ENCODE measurements at regions not wholly inside any gene's neighbourhood (a gene's known extent, or its start where the extent isn't known, plus 50 kb on each side); places are given as distances from the start of the nearest gene placed in this dataset.
A peak's percentile ranks its signal among the peaks of the same experiment; 100 is the strongest.
"Not testable (repeated sequence)": the region's sequence is repeated elsewhere in the genome, so short reads cannot be mapped to it uniquely, and the experiment has no call there.

DNA sequence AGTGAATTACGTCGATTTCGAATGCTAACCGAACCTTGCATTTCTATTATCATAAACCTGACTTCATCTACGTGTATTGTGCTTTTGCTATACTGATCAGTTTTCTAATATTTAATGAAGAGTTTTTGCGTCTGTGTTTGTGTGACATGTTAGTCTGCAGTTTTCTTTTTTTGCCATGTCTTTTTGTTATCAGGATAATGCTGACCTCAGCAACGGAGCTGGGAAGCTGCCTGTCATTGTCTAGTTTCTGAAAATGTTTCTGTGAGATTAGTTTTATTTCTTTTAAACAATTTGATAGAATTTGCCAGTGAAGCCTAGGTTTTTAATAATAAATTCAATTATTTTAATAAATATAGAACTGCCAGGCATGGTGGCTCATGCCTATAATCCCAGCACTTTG, 139.3 kb downstream of the LAT start:
- not testable (repeated sequence) for DNase-seq

DNA sequence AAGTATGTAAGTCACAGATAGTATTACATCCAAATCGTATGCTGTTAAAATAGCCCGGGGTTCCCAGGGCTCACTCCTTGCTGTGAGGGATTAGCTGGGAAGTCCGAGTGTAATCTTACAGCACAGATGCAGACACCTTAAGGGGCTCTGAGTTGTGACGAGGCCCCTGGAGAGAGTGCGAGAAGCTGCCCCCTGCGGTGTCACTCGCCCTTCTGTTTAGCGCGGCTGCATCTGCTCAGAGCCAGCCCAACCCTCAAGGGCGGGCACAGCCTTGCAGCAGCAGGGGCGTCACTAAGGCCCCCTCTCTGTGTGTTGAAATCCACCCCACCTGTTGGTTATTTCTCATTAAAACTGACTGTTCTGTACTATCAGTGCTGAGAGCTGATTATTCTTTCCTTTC, 135.8 kb downstream of the LAT start:
- DNase-seq, result peak; percentile 30

DNA sequence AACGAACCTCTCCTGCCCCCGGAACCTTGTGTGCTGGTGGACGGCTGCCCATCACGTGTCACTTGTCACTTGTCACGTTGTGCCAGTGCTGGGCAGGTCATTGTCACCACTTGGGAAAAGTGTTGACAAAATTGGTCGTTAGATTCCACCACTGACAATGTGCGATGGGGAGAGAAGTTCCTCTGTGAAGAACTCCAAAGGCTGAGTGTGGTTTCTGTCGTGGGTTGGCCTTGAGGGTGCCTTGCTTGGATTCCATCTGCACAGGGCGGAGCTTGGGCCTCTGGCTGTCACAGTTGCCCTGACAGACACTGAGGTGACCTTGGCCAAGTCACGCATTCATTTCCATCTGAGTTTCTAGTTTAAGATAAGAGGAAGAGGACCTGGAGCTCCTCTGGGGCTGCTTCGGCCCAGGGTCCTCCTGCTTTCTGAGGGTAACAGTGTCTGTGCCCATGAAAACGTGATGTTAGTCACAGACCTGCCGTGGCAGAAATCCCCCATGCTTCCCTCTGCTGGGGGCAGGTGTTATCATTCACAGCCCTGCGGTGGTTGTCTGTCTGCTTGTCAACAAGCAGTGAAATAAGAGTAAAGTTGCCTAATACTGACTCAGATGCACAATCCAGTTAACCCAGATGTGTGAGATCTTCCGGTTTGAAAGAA, 133.6 kb downstream of the LAT start:
- peak; percentile 53 for DNase-seq

DNA sequence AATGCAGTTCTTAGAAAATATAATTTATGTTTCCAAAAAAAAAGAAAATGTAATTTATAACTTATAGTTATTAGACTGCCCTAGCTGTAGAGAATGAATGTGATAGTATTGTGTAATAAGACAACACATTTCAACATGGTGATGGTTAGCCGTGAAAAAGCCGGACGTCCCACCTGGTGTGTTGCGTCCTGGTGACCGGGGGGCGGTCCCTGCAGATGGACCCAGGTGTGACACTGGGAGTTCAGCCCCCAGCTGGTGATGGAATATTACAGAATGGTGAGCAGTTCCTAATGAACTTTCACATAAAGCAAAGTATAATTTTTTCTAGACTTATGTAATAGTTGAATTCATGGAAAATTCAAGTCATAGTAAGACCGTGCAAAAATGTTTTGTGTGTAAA, 132.8 kb downstream of the LAT start:
- DNase-seq, result no peak

DNA sequence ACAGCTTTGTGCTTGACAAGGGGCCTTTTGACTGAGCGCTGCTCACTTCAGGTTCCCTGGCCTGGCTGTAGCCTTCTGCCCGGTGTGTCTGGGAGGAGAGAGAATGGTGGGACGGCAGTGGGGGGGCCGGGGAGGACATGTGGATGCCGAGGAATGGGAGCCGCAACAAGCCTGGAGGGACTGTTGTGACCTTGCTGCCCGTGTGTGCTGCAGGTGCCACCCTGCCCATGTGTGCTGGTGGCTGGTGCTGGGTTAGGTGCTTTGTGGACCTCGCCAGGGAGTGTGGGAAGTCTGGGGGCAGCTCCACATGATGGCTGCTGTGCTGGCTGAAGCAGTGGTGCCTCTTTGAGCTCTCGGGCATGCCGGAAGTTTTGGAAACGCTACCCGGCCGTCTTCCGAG, 132.1 kb downstream of the LAT start:
- DNase-seq, result no peak

DNA sequence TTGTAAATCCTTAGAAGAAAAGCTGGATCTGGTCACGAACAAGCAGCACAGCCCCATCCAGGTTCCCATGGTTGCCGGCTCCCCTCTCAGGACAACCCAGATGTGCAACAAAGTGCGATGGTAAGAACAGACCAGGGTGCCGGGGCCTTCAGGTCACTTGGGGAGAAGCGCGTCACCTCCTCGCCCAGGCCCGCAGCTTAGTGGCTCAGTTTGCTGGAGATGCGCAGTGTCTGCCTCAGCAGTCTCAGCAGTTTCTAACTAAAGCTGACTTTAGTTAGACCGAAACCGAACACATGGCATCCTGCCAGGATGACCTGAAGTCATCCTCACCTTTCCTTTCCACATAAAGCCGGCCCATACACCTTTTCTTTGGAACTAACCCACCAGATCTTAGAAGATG, 131.4 kb downstream of the LAT start:
- not testable (repeated sequence) for DNase-seq

DNA sequence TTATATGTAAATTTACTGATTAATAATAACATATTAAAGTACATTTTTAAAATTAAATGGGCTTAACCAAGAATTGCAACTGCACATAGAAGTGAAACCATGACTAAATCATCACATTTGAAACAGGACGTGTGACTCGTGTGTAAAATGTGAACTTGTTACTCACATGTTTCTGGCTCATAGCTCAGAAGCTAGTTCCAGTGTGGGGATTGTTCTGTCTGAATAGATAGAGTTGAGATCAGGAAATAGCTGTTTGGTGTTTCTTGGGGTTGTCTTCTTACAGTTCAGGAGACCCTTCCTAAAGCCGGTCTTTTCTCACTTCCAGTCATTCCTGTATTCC, 130.9 kb downstream of the LAT start:
- DNase-seq, result not testable (repeated sequence)

DNA sequence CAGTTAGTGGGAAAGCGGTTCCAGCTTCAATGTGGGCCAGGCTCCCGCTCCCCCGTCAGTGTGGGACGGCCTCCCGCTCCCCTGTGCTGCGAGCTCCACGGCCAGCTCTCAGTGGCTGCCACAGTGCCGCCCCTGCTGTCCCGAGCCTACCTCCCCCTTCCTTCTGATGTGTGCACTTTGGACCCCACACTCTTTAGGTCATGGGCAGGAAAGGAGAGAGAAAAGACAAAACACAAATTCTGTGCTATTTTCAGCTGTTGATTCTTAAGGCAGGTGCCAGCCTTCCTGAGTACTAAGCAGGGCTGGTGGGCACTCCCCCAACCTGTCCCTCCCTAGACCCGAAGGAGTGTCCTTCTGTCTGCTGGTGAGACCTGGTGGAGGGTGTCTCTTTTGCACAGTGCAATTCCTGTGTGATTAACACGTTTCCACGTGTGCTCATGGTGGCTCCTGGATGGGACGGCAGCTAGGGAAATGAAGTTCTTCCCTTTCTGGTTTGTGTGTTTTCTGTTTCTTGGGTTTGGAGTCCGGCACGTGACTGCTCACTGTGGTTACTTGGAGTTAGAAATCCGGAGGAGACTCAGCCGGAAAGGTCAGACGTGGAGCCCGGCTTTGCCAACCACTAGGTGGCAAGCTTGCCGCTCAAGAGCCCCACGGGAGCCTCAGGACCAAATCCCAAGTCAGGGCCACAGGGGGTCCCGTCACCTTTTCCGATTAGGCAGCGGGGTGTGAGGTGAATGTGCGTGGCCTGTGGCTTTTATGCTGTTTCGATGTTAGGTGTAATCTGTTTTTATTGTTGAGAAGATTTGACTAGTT, 130.3 kb downstream of the LAT start:
- DNase-seq, result peak; percentile 75

DNA sequence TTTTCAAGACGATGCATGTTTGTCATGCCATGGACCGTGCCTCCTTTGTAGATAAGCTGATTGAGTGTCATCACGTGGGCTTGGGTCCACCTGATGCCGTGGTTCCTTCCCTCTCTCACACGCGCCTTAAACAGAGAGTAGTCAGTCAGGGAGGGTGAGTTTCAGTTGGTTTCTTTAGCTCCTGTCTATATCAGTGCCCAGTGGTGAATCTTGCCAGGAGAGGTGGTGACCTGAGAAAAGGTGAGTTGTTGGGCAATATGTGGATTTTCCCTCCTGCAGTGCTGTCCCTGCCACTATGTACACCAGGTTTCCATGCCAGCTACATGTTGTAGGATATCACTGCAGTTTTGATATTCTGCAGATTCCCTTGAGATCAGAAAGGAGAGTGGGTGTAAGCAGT, 129.7 kb downstream of the LAT start:
- DNase-seq, result no peak

DNA sequence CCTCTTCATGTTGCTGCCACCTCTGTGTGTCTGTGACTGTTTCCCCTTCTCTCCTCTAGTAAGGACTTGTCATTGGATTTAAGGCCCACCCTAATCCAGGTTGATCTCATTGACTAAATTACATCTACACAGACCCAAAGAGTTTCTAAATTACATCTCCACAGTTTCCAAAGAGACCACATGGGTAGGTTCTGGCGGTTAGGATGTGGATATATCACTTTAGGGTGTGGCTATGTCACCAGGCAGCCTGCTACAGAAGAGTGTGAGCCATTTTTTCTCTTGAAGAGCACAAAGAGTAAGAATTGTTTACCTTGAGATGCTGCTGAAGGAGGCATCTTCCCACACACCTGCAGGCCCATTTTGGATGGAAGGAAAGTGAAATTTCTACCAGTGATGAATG, 128.6 kb downstream of the LAT start:
- DNase-seq, result not testable (repeated sequence)

DNA sequence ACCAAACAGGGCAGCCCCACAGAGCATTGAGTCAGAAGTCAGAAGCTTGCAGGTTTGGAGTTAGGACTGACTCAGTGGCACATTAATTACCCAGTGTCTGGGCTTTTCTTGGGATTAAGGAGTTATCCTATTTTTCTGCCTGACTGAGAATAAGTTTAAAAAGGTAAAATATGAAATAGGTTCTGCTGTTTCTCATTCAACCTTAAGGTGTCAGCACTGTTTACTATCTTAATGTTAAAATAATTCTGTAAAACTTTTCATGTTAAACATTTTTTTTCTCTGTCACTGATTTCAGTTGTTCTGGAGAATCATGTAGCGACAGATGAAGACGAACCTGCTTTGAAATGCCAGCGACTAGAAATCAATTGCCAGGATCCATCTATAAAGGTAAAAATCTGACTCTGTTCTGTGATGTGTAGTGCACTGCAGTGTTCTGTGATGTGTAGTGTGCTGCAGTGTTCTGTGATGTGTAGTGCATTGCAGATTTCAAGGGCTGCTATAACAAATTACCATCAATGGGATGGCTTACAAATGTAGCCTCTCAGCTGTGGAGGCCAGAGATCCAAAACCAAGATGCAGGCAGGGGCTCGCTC, 128.0 kb downstream of the LAT start:
- DNase-seq, result no peak

DNA sequence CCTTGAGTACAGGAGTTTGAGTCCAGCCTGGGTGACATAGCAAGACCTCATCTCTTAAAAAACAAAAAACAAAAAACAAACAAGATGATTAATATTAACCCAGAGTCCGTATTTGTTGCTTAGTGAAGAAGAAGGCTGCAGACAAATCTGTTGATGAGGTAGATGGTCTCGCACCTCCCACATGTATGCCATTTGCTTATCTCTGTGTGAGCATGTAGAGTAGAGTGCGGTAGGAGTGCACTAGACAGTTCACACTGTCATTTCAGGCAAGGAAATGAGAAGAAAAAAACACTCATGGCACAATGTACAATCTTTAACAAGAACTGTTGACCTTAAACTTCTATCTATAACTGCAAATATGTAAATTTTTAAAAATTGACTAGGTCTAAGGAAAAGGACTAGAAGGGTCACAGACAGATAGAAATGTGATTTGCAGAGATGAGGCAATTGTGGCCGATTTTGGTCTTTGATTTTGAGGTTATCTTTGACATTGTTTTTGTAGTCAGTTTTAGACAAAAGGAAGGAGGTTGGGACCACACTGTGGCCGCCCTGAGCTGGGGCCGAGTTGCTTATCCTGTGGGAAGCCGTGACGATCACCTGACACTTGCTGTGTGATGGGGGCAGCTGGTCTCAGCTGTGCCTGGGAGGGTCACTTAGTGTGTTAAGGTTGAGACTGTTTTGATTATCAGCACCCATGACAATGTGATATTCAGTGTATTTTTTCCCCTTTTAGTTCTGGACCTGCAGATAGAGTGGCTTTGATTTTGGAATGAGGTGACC, 127.2 kb downstream of the LAT start:
- not testable (repeated sequence) for DNase-seq

DNA sequence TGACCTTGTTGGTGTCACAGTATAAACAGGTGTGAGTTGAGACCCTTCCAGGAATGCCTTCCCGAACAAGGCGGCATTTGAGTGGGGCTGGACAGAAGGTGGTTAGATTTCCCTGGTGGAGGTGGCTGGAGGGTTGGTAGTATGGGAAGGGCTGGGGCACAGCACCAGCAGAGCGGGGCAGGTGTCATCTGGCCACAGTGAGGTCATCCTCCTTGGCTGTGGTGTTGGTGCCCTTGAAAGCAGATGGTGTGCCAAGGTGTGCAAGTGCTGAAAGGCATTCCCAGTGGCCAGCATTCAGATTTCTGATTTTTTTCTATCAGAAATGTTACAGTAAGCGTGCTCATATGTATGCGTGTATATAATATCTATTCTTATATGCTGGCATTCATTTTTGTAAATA, 126.6 kb downstream of the LAT start:
- no peak for DNase-seq

DNA sequence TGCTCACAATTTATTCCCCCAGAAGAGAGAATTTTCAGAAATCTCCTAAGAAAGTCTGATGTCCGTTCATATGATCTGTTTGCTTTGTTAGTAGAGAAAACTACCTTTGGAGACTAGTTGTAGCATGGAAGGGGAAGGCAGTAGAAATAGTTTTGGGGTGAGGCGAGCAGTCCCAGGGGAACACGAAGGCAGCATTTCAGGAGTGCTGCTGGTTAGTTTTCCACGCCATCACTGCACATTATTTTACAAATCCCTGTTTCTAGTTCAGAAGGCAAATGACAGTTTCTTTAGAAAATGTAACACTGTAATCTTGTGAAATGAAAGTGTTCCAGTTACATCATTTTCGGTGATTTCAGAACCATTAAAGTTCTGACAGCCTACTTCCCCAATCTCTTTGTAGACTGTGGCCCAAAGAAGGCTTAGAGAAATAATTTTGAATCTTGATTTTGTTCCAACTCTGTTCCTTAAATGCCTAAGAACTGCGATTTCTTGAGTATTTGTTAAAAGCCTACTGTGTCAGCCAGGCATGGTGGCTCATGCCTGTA, 123.8 kb downstream of the LAT start:
- DNase-seq, result not testable (repeated sequence)

DNA sequence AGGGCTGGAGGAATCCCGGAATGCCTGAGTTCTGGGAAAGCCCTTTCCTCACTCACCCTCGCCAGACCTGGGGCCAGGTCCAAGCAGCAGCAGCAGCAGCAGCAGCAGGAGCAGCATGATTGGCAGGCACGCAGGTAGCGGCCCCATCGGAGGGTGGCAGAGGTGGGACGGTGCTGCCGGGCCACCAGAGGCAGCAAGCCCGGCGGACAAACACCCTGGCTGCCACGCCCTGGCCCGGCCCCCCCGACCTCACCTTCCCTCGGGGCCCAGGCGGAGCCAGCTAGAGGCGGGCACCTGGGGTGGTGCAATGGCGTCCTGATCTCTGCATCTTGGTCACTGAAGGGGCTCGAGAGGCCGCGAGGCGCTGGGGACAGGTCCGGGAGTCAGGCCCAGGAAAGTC, 122.4 kb downstream of the LAT start:
- no peak for DNase-seq

DNA sequence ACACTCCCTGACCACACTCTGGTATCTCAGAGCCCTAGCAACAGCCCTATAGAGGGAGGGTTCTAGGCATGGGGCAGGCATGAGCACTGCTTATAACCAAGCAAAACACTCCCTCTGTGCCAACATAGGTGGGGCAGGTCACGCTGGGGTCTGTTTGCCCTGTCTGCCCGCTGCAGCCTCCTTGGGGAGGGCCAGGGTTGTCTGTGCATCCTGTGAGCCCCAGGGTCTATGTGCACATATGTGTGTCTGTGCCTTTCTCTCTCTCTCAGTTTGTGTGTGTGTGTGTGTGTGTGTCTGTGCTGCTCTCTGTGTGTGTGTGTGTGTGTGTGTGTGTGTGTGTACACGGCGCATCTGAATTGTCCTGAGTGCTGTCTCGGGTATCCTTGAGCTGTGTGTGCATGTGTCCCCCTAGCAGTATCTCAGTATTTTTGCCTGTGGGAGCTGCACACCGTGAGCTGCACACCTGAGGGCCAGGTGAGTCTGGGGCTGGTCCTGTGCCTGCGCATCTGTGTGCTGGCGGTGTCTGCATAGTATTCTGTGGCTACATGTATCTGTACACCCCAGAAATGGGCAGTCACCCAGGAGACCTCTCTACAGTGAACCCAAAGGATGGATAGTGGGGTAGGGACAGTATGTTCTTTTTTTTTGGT, 121.5 kb downstream of the LAT start:
- not testable (repeated sequence) for DNase-seq

DNA sequence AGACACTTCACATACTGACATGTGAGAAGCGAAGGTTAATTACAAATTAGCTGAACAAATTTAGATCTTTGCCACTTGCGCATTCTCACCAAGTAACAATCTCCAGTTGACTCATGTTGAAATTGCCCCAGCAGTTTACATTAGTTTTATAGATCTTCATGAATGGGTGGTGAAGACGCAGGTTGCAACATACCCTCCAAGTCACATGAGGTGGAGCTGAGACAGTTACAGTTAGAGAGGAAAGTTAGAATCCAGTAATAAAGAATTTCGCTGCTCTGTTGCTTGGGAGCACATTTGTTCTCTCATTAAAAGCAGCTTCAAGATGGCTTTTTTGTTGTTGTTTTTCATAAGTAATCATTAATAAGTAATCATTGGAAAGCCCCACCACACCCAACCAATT, 119.7 kb downstream of the LAT start:
- not testable (repeated sequence) for DNase-seq

DNA sequence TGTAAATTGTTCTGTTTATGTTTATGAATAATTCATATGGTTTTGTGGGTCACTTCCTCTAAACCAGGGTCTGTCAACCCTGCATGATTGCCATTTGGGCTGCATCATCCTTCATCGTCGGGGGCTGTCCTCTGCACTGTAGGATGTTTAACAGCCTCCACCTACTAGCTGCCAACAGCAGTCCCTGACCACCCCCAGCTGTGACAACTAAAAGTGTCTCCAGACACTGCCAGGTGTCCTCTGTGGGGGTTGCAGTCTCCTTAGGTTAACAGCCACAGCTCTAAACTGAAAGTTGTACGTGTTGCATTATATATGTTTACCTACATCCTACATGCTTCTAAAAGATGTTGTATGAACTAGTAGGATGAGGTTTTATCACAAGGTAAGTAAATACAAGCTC, 113.1 kb downstream of the LAT start:
- DNase-seq, result not testable (repeated sequence)

DNA sequence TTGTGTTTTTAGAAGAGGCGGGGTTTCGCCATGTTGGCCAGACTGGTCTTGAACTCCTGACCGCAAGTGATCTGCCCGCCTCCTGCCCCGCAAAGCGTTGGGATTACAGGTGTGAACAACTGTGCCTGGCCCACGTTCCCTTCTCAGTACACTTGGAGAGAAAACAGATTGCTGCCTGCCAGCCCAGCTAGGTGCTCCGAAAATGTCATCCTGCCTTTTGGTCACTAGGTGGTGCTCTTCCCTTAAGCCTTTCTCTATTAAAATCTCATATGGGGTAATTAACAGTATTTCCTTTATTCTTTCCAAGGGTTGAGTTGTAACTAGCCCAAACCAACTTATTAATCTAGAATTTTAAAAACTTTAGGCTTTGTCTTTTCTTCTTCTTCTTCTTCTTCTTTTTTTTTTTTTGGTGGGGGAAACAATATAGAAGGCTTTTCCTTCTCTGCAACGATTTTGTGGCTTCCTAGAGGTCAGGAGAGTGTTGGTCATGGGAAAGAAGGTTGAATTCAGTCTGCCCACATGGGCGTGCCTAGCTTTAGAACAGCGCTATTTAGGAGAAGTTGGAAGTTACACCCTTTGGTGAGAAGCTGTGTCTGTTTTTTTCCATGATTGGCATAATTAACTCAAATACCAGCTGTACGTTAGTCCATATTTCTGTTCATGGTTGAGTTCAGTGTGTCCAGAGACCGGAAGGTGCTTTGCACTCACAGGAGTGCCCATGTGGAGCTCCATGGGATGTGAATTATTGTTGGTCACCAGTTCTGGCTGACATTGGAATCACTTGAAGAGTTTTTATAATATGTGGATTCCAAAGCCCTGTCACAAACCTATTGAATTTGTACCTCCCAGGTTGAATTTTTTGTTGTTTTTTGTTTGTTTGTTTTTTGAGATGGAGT, 110.1 kb downstream of the LAT start:
- not testable (repeated sequence) for DNase-seq

DNA sequence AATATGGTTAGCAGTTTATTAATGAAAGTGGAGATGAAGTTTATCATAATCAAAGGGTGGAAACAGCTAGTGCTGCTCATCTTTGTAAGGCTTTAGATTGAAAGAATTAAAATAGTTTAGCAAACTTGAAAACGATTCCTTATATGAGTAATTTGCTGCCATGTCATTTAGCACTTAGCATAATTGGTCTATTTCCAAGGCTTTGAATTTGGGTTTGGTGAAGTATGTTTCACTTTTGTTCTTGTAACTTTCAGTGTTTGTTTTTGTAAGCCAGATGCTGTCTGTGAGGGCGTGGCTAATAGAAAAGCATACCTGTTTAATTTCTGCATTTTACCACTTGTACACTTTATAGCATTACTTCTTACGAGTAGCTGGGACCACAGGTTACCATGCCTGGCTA, 109.5 kb downstream of the LAT start:
- not testable (repeated sequence) for DNase-seq

DNA sequence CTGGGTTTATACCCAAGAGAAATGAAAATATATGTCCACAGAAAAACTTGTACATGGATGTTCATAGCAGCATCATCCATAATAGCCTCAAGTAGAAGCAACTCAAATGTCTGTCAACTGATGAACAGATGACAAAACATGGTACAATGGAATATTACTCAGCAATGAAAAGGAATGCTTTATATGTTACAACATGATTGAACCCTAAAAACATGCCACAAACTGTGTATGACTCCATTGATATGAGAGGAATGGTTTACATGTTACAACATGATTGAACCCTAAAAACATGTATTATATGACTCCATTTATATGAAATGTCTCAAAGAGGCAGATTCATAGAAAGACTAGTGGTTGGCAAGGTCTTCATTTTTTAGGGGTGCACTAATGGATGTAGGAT, 104.8 kb downstream of the LAT start:
- not testable (repeated sequence) for DNase-seq

DNA sequence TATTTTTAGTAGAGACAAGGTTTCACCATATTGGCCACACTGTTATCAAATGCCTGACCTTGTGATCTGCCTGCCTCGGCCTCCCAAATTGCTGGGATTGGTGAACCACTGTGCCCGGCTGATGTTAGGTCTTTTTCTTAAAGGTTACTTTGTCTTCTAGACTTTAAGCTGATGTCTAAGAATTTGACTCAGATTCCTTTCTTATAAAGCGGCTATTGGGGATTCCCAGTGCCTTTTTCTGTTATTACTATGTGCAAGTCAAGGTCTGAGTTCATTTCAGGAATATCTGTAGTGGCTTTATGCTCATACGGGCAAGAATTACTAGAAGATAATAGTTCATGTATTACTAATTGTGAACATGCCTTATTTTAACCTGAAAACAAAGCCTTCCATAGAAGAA, 102.8 kb downstream of the LAT start:
- DNase-seq, result not testable (repeated sequence)

Measured in activated CD8-positive, alpha-beta memory T cell treated with anti-CD3 and anti-CD28 coated beads for 24 hours (primary cell).